ENCODE measurements at regions not wholly inside any gene's neighbourhood (a gene's known extent, or its start where the extent isn't known, plus 50 kb on each side); places are given as distances from the start of the nearest gene placed in this dataset.

GRCh38 chr22:23402275-23403151 lies 177.6 kb downstream of the IGLL1 start (continued):
- TF ChIP-seq ZNF740 (CRISPR knock-in tag; IDR thresholded peaks at IDR 0.05) (peak; percentile 1; the same call in 1 of the 2 replicates), ZNF740 (tag; IDR thresholded peaks at IDR 0.05) (no peak), ZSCAN29 (IDR thresholded peaks at IDR 0.05) (no peak), RAD21 (CRISPR knock-in tag; conservative IDR thresholded peaks at IDR 0.05 in 1 of 2, IDR thresholded peaks at IDR 0.05 in 1 of 2) (peak; percentile 49 to 74), HES1 (IDR thresholded peaks at IDR 0.05; ENCODE audit: low read depth) (no peak), ID3 (CRISPR knock-in tag; IDR thresholded peaks at IDR 0.05) (no peak), ID3 (tag; IDR thresholded peaks at IDR 0.05) (no peak), RCOR1 (IDR thresholded peaks at IDR 0.05; ENCODE audit: borderline replicate concordance in 1 of 2, low read depth in 2 of 2, low read length in 2 of 2) (no peak), POLR2G (IDR thresholded peaks at IDR 0.05; ENCODE audit: low read depth, low read length) (peak; percentile 73), ATF3 (IDR thresholded peaks at IDR 0.05) (no peak), ATF3 (CRISPR knock-in tag; conservative IDR thresholded peaks at IDR 0.05) (no peak), EWSR1 (IDR thresholded peaks at IDR 0.05; ENCODE audit: borderline replicate concordance, low read depth, partially characterized antibody) (no peak), C11orf30 (IDR thresholded peaks at IDR 0.05; ENCODE audit: low read depth) (no peak), ARID4B (CRISPR knock-in tag; IDR thresholded peaks at IDR 0.05) (no peak), HMGN3 (IDR thresholded peaks at IDR 0.05; ENCODE audit: borderline replicate concordance, extremely low read depth, insufficient read length, low read depth, low read length) (peak; percentile 28), SIX5 (IDR thresholded peaks at IDR 0.05; ENCODE audit: borderline replicate concordance in 1 of 2, insufficient read depth in 1 of 2, low read depth in 1 of 2, low read length in 2 of 2) (no peak), DEAF1 (CRISPR knock-in tag; IDR thresholded peaks at IDR 0.05) (no peak)

Measured in K562 (cell line).